K562 (cell line): ENCODE measurements at regions not wholly inside any gene's neighbourhood (a gene's known extent, or its start where the extent isn't known, plus 50 kb on each side); places are given as distances from the start of the nearest gene placed in this dataset.
A peak's percentile ranks its signal among the peaks of the same experiment; 100 is the strongest.

ENCODE experiments used
- ATAC-seq: fragments of 200-7000 bp; cut with Tn5 transposase; 3 replicates; pipeline ENCODE4 v1.9.1; 2020; ENCODE audit warnings: moderate library complexity
- BruUV-seq: library from RNA; stranded (reverse); fragments of 400-500 nt; replicated peaks from 2 replicates; lab custom pipeline; 2021; lab: Mats Ljungman, UMichigan
- CTCF ChIA-PET: fragments of 300-600 bp; formaldehyde crosslinking; extraction: SDS; loops from one replicate; lab custom pipeline; 2021; ENCODE audit warnings: low intra/inter-chr PET ratio; lab: Yijun Ruan, JAX
- POLR2A ChIA-PET: fragments of 300-600, 350-650 bp; sonication (Branson Sonifier 250); formaldehyde crosslinking; extraction: SDS; loops from one replicate; lab custom pipeline; 2021; ENCODE audit warnings: antibody characterized with exemption, inconsistent platforms; lab: Yijun Ruan, JAX
- DNase-seq, 4 experiments: peaks; one replicate each; pipeline versions ENCODE4 v3.0.0 to v3.0.0-alpha.2; 2011 to 2018; ENCODE audit warnings: low spot score in 3 of 4, mixed read lengths in 3 of 4; ENCODE audit errors: extremely low read depth in 1 of 4
- FAIRE-seq: peaks from 2 replicates; lab custom pipeline; 2011; peaks lifted over from hg19 to GRCh38; lab: Jason Lieb, UNC
- H2AFZ ChIP-seq: 2 replicates; pipeline ENCODE4 v1.6.0; 2011; ENCODE audit warnings: low read depth, low read length, control low read depth, inconsistent platforms
- H3K27ac ChIP-seq: fragments of 200-600 bp; 3 replicates; pipeline ENCODE4 v1.8.0; 2011; ENCODE audit warnings: low read depth, mild to moderate bottlenecking, control low read depth, inconsistent platforms, low read length, moderate library complexity, mixed read lengths; ENCODE audit errors: extremely low read depth
- H3K27me3 ChIP-seq, 2 experiments: fragments of 300-600 bp in 1 of 2; 2 replicates in 1 of 2; 3 replicates in 1 of 2; pipeline versions ENCODE4 v1.6.0 to v1.8.0; 2011; ENCODE audit warnings: inconsistent platforms in 2 of 2, low read length in 2 of 2, mild to moderate bottlenecking in 1 of 2, mixed read lengths in 1 of 2, moderate library complexity in 1 of 2; ENCODE audit not compliant: control insufficient read depth in 2 of 2, insufficient read depth in 2 of 2
- H3K36me3 ChIP-seq: fragments of 300-600 bp; 3 replicates; pipeline ENCODE4 v1.8.0; 2011; ENCODE audit warnings: mild to moderate bottlenecking, low read length, inconsistent platforms; ENCODE audit not compliant: control insufficient read depth, insufficient read depth
- H3K4me1 ChIP-seq, 2 experiments: fragments of 200-600 bp in 1 of 2; replicated peaks in 1 of 2; 2 replicates in 1 of 2; 3 replicates in 1 of 2; pipeline versions ENCODE4 v1.5.1 to v1.8.0; 2011; ENCODE audit warnings: inconsistent platforms in 2 of 2, low read length in 2 of 2, mild to moderate bottlenecking in 1 of 2, mixed read lengths in 1 of 2, moderate library complexity in 1 of 2; ENCODE audit not compliant: control insufficient read depth in 2 of 2, insufficient read depth in 2 of 2
- H3K4me2 ChIP-seq: 2 replicates; pipeline ENCODE4 v1.6.1; 2011; ENCODE audit warnings: low read length, control low read depth, inconsistent platforms, mixed read lengths; ENCODE audit not compliant: insufficient read depth
- H3K4me3 ChIP-seq: fragments of 200-600 bp; sonication (generic), shearing (Covaris generic); 2 replicates; pipeline ENCODE4 v1.5.1; 2016; ENCODE audit warnings: control low read depth, inconsistent platforms
- H3K79me2 ChIP-seq: fragments of 200-600 bp; 3 replicates; pipeline ENCODE4 v1.8.0; 2011; ENCODE audit warnings: low read length, inconsistent platforms; ENCODE audit not compliant: control insufficient read depth, insufficient read depth
- H3K9ac ChIP-seq, 2 experiments: 2 replicates each; pipeline versions ENCODE4 v1.6.0 to v1.6.1; 2011; ENCODE audit warnings: low read depth in 2 of 2, low read length in 2 of 2, control low read depth in 1 of 2, inconsistent platforms in 1 of 2, mild to moderate bottlenecking in 1 of 2, mixed read lengths in 1 of 2; ENCODE audit not compliant: insufficient read depth in 1 of 2
- H3K9me1 ChIP-seq: one replicate; pipeline ENCODE4 v1.6.0; 2011; ENCODE audit warnings: inconsistent platforms, mild to moderate bottlenecking, low read length, moderate library complexity; ENCODE audit not compliant: control insufficient read depth, insufficient read depth
- H3K9me3 ChIP-seq: replicated peaks from 2 replicates; pipeline ENCODE4 v1.5.1; 2011; ENCODE audit warnings: low read depth, low read length, inconsistent platforms; ENCODE audit not compliant: control insufficient read depth, insufficient read depth
- H4K20me1 ChIP-seq: replicated peaks from 2 replicates; pipeline ENCODE4 v1.6.1; 2011; ENCODE audit warnings: low read length, inconsistent platforms, mixed read lengths; ENCODE audit not compliant: control insufficient read depth, insufficient read depth
- ARID1B ChIP-seq: fragments of 450-650 bp; IDR thresholded peaks from 2 replicates; pipeline ENCODE4 v1.6.1; 2016; ENCODE audit warnings: antibody characterized with exemption, mild to moderate bottlenecking, inconsistent platforms
- DNMT1 ChIP-seq: fragments of 450-650 bp; IDR thresholded peaks from 2 replicates; pipeline ENCODE4 v1.6.1; 2016; ENCODE audit warnings: antibody characterized with exemption, mild to moderate bottlenecking
- FOXM1 ChIP-seq, 2 experiments: fragments of 450-650 bp in 1 of 2; sonication (generic) in 1 of 2; formaldehyde crosslinking in 1 of 2; IDR thresholded peaks; 2 replicates each; pipeline versions ENCODE4 v1.6.1 to v1.9.0; 2017 to 2022; ENCODE audit warnings: low read depth in 2 of 2, mild to moderate bottlenecking in 2 of 2, missing genetic modification reagents in 1 of 2, moderate library complexity in 1 of 2
- HDAC2 ChIP-seq: fragments of 450-650 bp; IDR thresholded peaks from 2 replicates; pipeline ENCODE4 v1.6.1; 2016; ENCODE audit warnings: mild to moderate bottlenecking
- HDAC6 ChIP-seq: IDR thresholded peaks from 2 replicates; pipeline ENCODE4 v1.6.1; 2012; ENCODE audit warnings: low read depth, mild to moderate bottlenecking, control low read depth, inconsistent platforms, low read length, moderate library complexity
- ILF3 ChIP-seq: fragments of 450-650 bp; IDR thresholded peaks from 2 replicates; pipeline ENCODE4 v1.6.1; 2018; ENCODE audit warnings: antibody characterized with exemption, mild to moderate bottlenecking, moderate library complexity, borderline replicate concordance
- NFIC ChIP-seq: fragments of 450-650 bp; IDR thresholded peaks from 2 replicates; pipeline ENCODE4 v1.6.1; 2017; ENCODE audit warnings: mild to moderate bottlenecking, inconsistent platforms
- OTX1 ChIP-seq: fragments of 450-650 bp; formaldehyde crosslinking; IDR thresholded peaks from 2 replicates; pipeline ENCODE4 v1.4.0; 2022; ENCODE audit warnings: mild to moderate bottlenecking
- RFX1 ChIP-seq: fragments of 450-650 bp; IDR thresholded peaks from 2 replicates; pipeline ENCODE4 v1.6.1; 2016; ENCODE audit warnings: mild to moderate bottlenecking, moderate library complexity
- RHOXF2B ChIP-seq: fragments of 250-450 bp; sonication (Bioruptor Pico); conservative IDR thresholded peaks from 2 replicates; pipeline ENCODE4 v1.5.1; 2021
- TAL1 ChIP-seq: fragments of 450-650 bp; IDR thresholded peaks from 2 replicates; pipeline ENCODE4 v1.6.1; 2016; ENCODE audit warnings: mild to moderate bottlenecking
- ZBTB1 ChIP-seq: sonication (generic); formaldehyde crosslinking; IDR thresholded peaks from 2 replicates; pipeline ENCODE4 v1.8.1; 2023; ENCODE audit warnings: missing genetic modification reagents, low read depth, mild to moderate bottlenecking, borderline replicate concordance
- ZNF695 ChIP-seq: fragments of 450-650 bp; formaldehyde crosslinking; IDR thresholded peaks from 2 replicates; pipeline ENCODE4 v1.4.0; 2020; ENCODE audit warnings: mild to moderate bottlenecking, moderate library complexity
- WGBS: fragments of 100-300 bp; shearing (Covaris generic); methylation state at CpG from one replicate; pipeline ENCODE4 v1.1.6; 2016; ENCODE audit warnings: low coverage, mixed read lengths; ENCODE audit not compliant: insufficient coverage; ENCODE audit errors: missing lambda C conversion rate; 5-methylcytosine and 5-hydroxymethylcytosine counted together
- in situ Hi-C: fragments of 300-500 bp; cut with MboI; formaldehyde crosslinking; loops from 4 replicates; pipeline ENCODE4 v1.15.0; 2018; ENCODE audit warnings: inconsistent platforms, mixed read lengths
- intact Hi-C: fragments of 100-400 bp; cut with micrococcal nuclease; formaldehyde crosslinking; loops from 2 replicates; pipeline ENCODE4 v1.14.2; 2022
- TF ChIP-seq, protein P1 (sequence below): sonication (generic); IDR thresholded peaks from 2 replicates; pipeline ENCODE4 v1.6.1; 2016

GRCh38 chr2:12436935-12437561 lies 279.7 kb upstream of the TRIB2 start:
- H3K4me2 ChIP-seq = no peak overlapping the region; the same call in 1 of the 2 replicates

More at GRCh38 chr2:12436935-12437561, 279.7 kb upstream of the TRIB2 start:
- FAIRE-seq = no peak
- Histone ChIP-seq H3K9me3 (no peaks in the 10 kb centered on the region), H3K4me1 (peaks cover 14 to 45% of the 10 kb centered on the region in 2 experiments), H3K27ac (no peak overlapping the region), H3K79me2 (no peaks in the 10 kb centered on the region; the same call in 2 of the 3 replicates), H3K27me3 (no peaks in the 10 kb centered on the region), H3K9ac (no peak overlapping the region), H3K36me3 (no peaks in the 10 kb centered on the region; the same call in 2 of the 3 replicates), H4K20me1 (no peaks in the 10 kb centered on the region), H2AFZ (no peak overlapping the region), H3K9me1 (no peaks in the 10 kb centered on the region), H3K4me3 (no peak overlapping the region)
- peak in 2 of 4 experiments; percentile 28 to 31 for DNase-seq
- no peak for ATAC-seq
- in situ Hi-C loops = no loop called here
- ChIA-PET CTCF (no interaction called here), POLR2A (interaction anchor here (0.6 to 0.8 kb wide), 3 partner anchors 15 to 248 kb away, joined by 3 read pairs; no protein-coding TSS in a partner anchor)
- no TSS peak for BruUV-seq
- TF ChIP-seq OTX1 (CRISPR knock-in tag) (no peak), ARID1B (peak; percentile 41), ZBTB1 (CRISPR knock-in tag) (no peak), ZNF695 (CRISPR knock-in tag) (no peak), RHOXF2B (CRISPR knock-in tag) (no peak), RFX1 (no peak), FOXM1 (IDR thresholded peaks at IDR 0.05; ENCODE audit: low read depth) (no peak), FOXM1 (CRISPR knock-in tag; IDR thresholded peaks at IDR 0.05; ENCODE audit: low read depth) (no peak), NFIC (no peak), HDAC6 (no peak), HDAC2 (no peak), TAL1 (peak; percentile 9; the same call in 1 of the 2 replicates), ILF3 (no peak), DNMT1 (no peak)
- TF ChIP-seq, protein P1, sequence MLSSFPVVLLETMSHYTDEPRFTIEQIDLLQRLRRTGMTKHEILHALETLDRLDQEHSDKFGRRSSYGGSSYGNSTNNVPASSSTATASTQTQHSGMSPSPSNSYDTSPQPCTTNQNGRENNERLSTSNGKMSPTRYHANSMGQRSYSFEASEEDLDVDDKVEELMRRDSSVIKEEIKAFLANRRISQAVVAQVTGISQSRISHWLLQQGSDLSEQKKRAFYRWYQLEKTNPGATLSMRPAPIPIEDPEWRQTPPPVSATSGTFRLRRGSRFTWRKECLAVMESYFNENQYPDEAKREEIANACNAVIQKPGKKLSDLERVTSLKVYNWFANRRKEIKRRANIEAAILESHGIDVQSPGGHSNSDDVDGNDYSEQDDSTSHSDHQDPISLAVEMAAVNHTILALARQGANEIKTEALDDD = no peak
- intact Hi-C loops = loop anchor here (10.0 kb wide), 1 partner anchor 262 kb away; no protein-coding TSS in a partner anchor
- WGBS = 46% methylated on average over 5 of the region's 5 CpGs
